H9 (cell line): ENCODE measurements at regions not wholly inside any gene's neighbourhood (a gene's known extent, or its start where the extent isn't known, plus 50 kb on each side); places are given as distances from the start of the nearest gene placed in this dataset.

Experiments
- DNase-seq: peaks from one replicate; pipeline ENCODE4 v3.0.0-alpha.2; 2017
- H2AFZ ChIP-seq: one replicate; pipeline ENCODE4 v1.6.1; 2013; ENCODE audit warnings: mild to moderate bottlenecking, low read length, control low read depth, moderate library complexity
- H2AK5ac ChIP-seq: 2 replicates; pipeline ENCODE4 v1.6.1; 2013; ENCODE audit warnings: low read length, control low read depth, mixed read lengths; ENCODE audit not compliant: insufficient read length
- H2BK120ac ChIP-seq: one replicate; pipeline ENCODE4 v1.6.1; 2013; ENCODE audit warnings: low read depth, mild to moderate bottlenecking, low read length, control low read depth, inconsistent platforms; ENCODE audit not compliant: poor library complexity, severe bottlenecking
- H2BK12ac ChIP-seq: 2 replicates; pipeline ENCODE4 v1.6.1; 2013; ENCODE audit warnings: low read length, control low read depth, mixed read lengths, low read depth; ENCODE audit not compliant: insufficient read length
- H2BK15ac ChIP-seq: 2 replicates; pipeline ENCODE4 v1.6.1; 2013; ENCODE audit warnings: low read depth, low read length, control low read depth
- H2BK20ac ChIP-seq: one replicate; pipeline ENCODE4 v1.6.1; 2013; ENCODE audit warnings: low read depth, mild to moderate bottlenecking, low read length, control low read depth, inconsistent platforms; ENCODE audit not compliant: poor library complexity, severe bottlenecking
- H2BK5ac ChIP-seq: 2 replicates; pipeline ENCODE4 v1.6.1; 2013; ENCODE audit warnings: low read length, control low read depth, mixed read lengths; ENCODE audit not compliant: insufficient read length
- H3K14ac ChIP-seq: 2 replicates; pipeline ENCODE4 v1.6.1; 2013; ENCODE audit warnings: low read length, control low read depth; ENCODE audit not compliant: insufficient read depth
- H3K18ac ChIP-seq: 2 replicates; pipeline ENCODE4 v1.6.1; 2013; ENCODE audit warnings: low read depth, mild to moderate bottlenecking, mixed read lengths, low read length, control low read depth; ENCODE audit not compliant: insufficient read length
- H3K23ac ChIP-seq: 2 replicates; pipeline ENCODE4 v1.6.1; 2013; ENCODE audit warnings: low read length, control low read depth, mixed read lengths, low read depth; ENCODE audit not compliant: insufficient read length
- H3K23me2 ChIP-seq: 2 replicates; pipeline ENCODE4 v1.6.1; 2013; ENCODE audit warnings: low read depth, mild to moderate bottlenecking, mixed read lengths, low read length, control low read depth; ENCODE audit not compliant: insufficient read length, poor library complexity, severe bottlenecking
- H3K27ac ChIP-seq: 2 replicates; pipeline ENCODE4 v1.5.1; 2013; ENCODE audit warnings: low read length, control low read depth, mixed read lengths, low read depth; ENCODE audit not compliant: insufficient read length
- H3K27me3 ChIP-seq: 2 replicates; pipeline ENCODE4 v1.6.1; 2013; ENCODE audit warnings: low read length, control low read depth, inconsistent platforms; ENCODE audit not compliant: insufficient read depth
- H3K4ac ChIP-seq: 2 replicates; pipeline ENCODE4 v1.6.1; 2013; ENCODE audit warnings: low read depth, mild to moderate bottlenecking, control low read depth, inconsistent platforms, low read length, moderate library complexity
- H3K4me1 ChIP-seq: 2 replicates; pipeline ENCODE4 v1.6.1; 2013; ENCODE audit warnings: low read length, control low read depth, inconsistent platforms; ENCODE audit not compliant: insufficient read depth
- H3K4me2 ChIP-seq: 2 replicates; pipeline ENCODE4 v1.6.1; 2013; ENCODE audit warnings: low read length, control low read depth, mixed read lengths; ENCODE audit not compliant: insufficient read length, insufficient read depth
- H3K56ac ChIP-seq: 2 replicates; pipeline ENCODE4 v1.6.1; 2013; ENCODE audit warnings: low read depth, mild to moderate bottlenecking, mixed read lengths, low read length, control low read depth; ENCODE audit not compliant: insufficient read length
- H3K79me1 ChIP-seq: 2 replicates; pipeline ENCODE4 v1.6.1; 2013; ENCODE audit warnings: low read depth, mild to moderate bottlenecking, moderate library complexity, low read length, control low read depth, inconsistent platforms; ENCODE audit not compliant: insufficient read depth, poor library complexity, severe bottlenecking
- H3K79me2 ChIP-seq: 2 replicates; pipeline ENCODE4 v1.6.1; 2013; ENCODE audit warnings: low read length, control low read depth, inconsistent platforms; ENCODE audit not compliant: insufficient read depth
- H3K9ac ChIP-seq: 2 replicates; pipeline ENCODE4 v1.6.1; 2013; ENCODE audit warnings: low read length, control low read depth, mixed read lengths; ENCODE audit not compliant: insufficient read length; ENCODE audit errors: extremely low read depth
- H3K9me3 ChIP-seq: one replicate; pipeline ENCODE4 v1.6.1; 2013; ENCODE audit warnings: low read depth, low read length, inconsistent platforms; ENCODE audit not compliant: control insufficient read depth
- H3T11ph ChIP-seq: one replicate; pipeline ENCODE4 v1.6.1; 2013; ENCODE audit warnings: mild to moderate bottlenecking, low read length, control low read depth, inconsistent platforms
- H4K20me1 ChIP-seq: one replicate; pipeline ENCODE4 v1.6.1; 2013; ENCODE audit not compliant: control insufficient read depth, insufficient read length, insufficient read depth
- H4K5ac ChIP-seq: 2 replicates; pipeline ENCODE4 v1.6.1; 2013; ENCODE audit warnings: low read depth, mild to moderate bottlenecking, mixed read lengths, low read length, control low read depth; ENCODE audit not compliant: insufficient read length
- H4K8ac ChIP-seq: replicated peaks from 2 replicates; pipeline ENCODE4 v1.6.1; 2013; ENCODE audit warnings: low read length, control low read depth, mixed read lengths, low read depth; ENCODE audit not compliant: insufficient read length
- H4K91ac ChIP-seq: 2 replicates; pipeline ENCODE4 v1.6.1; 2013; ENCODE audit warnings: low read depth, mild to moderate bottlenecking, moderate library complexity, mixed read lengths, low read length, control low read depth; ENCODE audit not compliant: insufficient read length
- H3K27ac Mint-ChIP-seq, 3 experiments: 2 replicates in 2 of 3; 3 replicates in 1 of 3; pipeline ENCODE4 v1.8.0; 2020 to 2021; ENCODE audit warnings: mixed read lengths in 3 of 3, mild to moderate bottlenecking in 1 of 3, moderate library complexity in 1 of 3
- H3K27me3 Mint-ChIP-seq: 2 replicates; pipeline ENCODE4 v1.8.0; 2021; ENCODE audit warnings: low read depth, mild to moderate bottlenecking, moderate library complexity, mixed read lengths
- H3K36me3 Mint-ChIP-seq, 3 experiments: 2 replicates in 2 of 3; 3 replicates in 1 of 3; pipeline ENCODE4 v1.8.0; 2020 to 2021; ENCODE audit warnings: low read depth in 3 of 3, mixed read lengths in 3 of 3; ENCODE audit not compliant: insufficient read depth in 1 of 3
- H3K4me1 Mint-ChIP-seq, 2 experiments: 2 replicates each; pipeline ENCODE4 v1.8.0; 2020; ENCODE audit warnings: mixed read lengths in 2 of 2
- H3K4me3 Mint-ChIP-seq, 2 experiments: 2 replicates in 1 of 2; 3 replicates in 1 of 2; pipeline ENCODE4 v1.8.0; 2020 to 2021; ENCODE audit warnings: mild to moderate bottlenecking in 2 of 2, mixed read lengths in 2 of 2, moderate library complexity in 1 of 2
- H3K9me3 Mint-ChIP-seq, 2 experiments: 2 replicates in 1 of 2; 3 replicates in 1 of 2; pipeline ENCODE4 v1.8.0; 2020; ENCODE audit warnings: mild to moderate bottlenecking in 2 of 2, mixed read lengths in 2 of 2, moderate library complexity in 1 of 2
- CTCF ChIP-seq: fragments of 200-600 bp; sonication (generic); conservative IDR thresholded peaks from 3 replicates; pipeline ENCODE4 v1.8.0; 2021; ENCODE audit warnings: antibody characterized with exemption, mild to moderate bottlenecking
- WGBS: extraction: QIAGEN DNeasy Blood & Tissue Kit; methylation state at CpG from one replicate; pipeline ENCODE4 v1.1.7; 2013; ENCODE audit warnings: missing lambda C conversion rate, low lambda C conversion rate, mixed read lengths; ENCODE audit not compliant: insufficient read length; ENCODE audit errors: extremely low coverage; 5-methylcytosine and 5-hydroxymethylcytosine counted together

- H3K9me3 Mint-ChIP-seq = no peaks in the 10 kb centered on the region; a peak in 2 of 5 replicates
- H4K91ac ChIP-seq = no peak overlapping the region
Measured at GRCh38 chr2:84314901-84315330, 144.2 kb downstream of the SUCLG1 start.

More at GRCh38 chr2:84314901-84315330, 144.2 kb downstream of the SUCLG1 start:
- H3K79me2 ChIP-seq = no peaks in the 10 kb centered on the region
- H3K79me1 ChIP-seq = no peaks in the 10 kb centered on the region
- H3T11ph ChIP-seq = no peak overlapping the region
- H3K4ac ChIP-seq = no peak overlapping the region
- H2AFZ ChIP-seq = no peak overlapping the region
- no peak overlapping the region for H3K23ac ChIP-seq
- H2AK5ac ChIP-seq = no peak overlapping the region
- no peaks in the 10 kb centered on the region for H3K9me3 ChIP-seq
- H4K20me1 ChIP-seq = no peaks in the 10 kb centered on the region
- DNase-seq = peak; percentile 91
- H3K36me3 Mint-ChIP-seq = no peaks in the 10 kb centered on the region
- H2BK5ac ChIP-seq = no peak overlapping the region
- H4K8ac ChIP-seq = no peak overlapping the region
- H3K4me2 ChIP-seq = no peak overlapping the region
- no peak overlapping the region for H2BK12ac ChIP-seq
- H3K27me3 Mint-ChIP-seq = no peaks in the 10 kb centered on the region; the same call in 1 of the 2 replicates
- no peak overlapping the region for H2BK120ac ChIP-seq
- H3K4me1 ChIP-seq = no peaks in the 10 kb centered on the region
- H3K27ac Mint-ChIP-seq = no peak overlapping the region
- H2BK20ac ChIP-seq = no peak overlapping the region
- H3K4me3 Mint-ChIP-seq = no peak overlapping the region
- WGBS = no CpG with 5 or more reads among the region's 11 CpGs
- H3K27ac ChIP-seq = no peak overlapping the region
- H3K56ac ChIP-seq = no peak overlapping the region
- H2BK15ac ChIP-seq = no peak overlapping the region
- H4K5ac ChIP-seq = no peak overlapping the region
- no peaks in the 10 kb centered on the region for H3K23me2 ChIP-seq
- no peaks in the 10 kb centered on the region for H3K27me3 ChIP-seq
- no peak overlapping the region for H3K14ac ChIP-seq
- no peak overlapping the region for H3K18ac ChIP-seq
- H3K9ac ChIP-seq = no peak overlapping the region
- TF ChIP-seq CTCF = peak; percentile 98
- peaks cover 25 to 35% of the 10 kb centered on the region in 2 experiments for H3K4me1 Mint-ChIP-seq
